IMR-90 (cell line): ENCODE measurements at regions not wholly inside any gene's neighbourhood (a gene's known extent, or its start where the extent isn't known, plus 50 kb on each side); places are given as distances from the start of the nearest gene placed in this dataset.

Experiments used
- ATAC-seq: fragments of 200-7000 bp; cut with Tn5 transposase; 2 replicates; pipeline ENCODE4 v1.9.1; 2020; ENCODE audit warnings: low read depth, mild to moderate bottlenecking, moderate library complexity
- BruUV-seq: library from RNA; stranded (reverse); fragments of 400-500 nt; replicated peaks from 2 replicates; lab custom pipeline; 2021; lab: Mats Ljungman, UMichigan
- CTCF ChIA-PET: fragments of 300-600 bp; formaldehyde crosslinking; extraction: SDS; loops from one replicate; lab custom pipeline; 2021; ENCODE audit warnings: antibody characterized with exemption; lab: Yijun Ruan, JAX
- POLR2A ChIA-PET: fragments of 300-600 bp; sonication (Branson Sonifier 250); formaldehyde crosslinking; loops from one replicate; lab custom pipeline; 2022; ENCODE audit warnings: antibody characterized with exemption; ENCODE audit not compliant: unreplicated experiment; lab: Charles Lee
- DNase-seq: peaks from one replicate; pipeline ENCODE4 v3.0.0; 2013
- H2AFZ ChIP-seq: replicated peaks from 2 replicates; pipeline ENCODE3; 2013; ENCODE audit warnings: low read length, mild to moderate bottlenecking; ENCODE audit not compliant: poor library complexity
- H2AK5ac ChIP-seq: 2 replicates; pipeline ENCODE4 v1.6.1; 2013; ENCODE audit warnings: low read depth, low read length, inconsistent platforms
- H2AK9ac ChIP-seq: replicated peaks from 2 replicates; pipeline ENCODE3; 2013; ENCODE audit warnings: mild to moderate bottlenecking, low read depth, low read length, moderate library complexity; ENCODE audit not compliant: poor library complexity
- H2BK120ac ChIP-seq: 2 replicates; pipeline ENCODE4 v1.6.1; 2013; ENCODE audit warnings: low read depth, low read length, inconsistent platforms
- H2BK15ac ChIP-seq: 3 replicates; pipeline ENCODE4 v1.6.1; 2013; ENCODE audit warnings: low read depth, low read length, inconsistent platforms
- H2BK20ac ChIP-seq: 2 replicates; pipeline ENCODE4 v1.6.1; 2013; ENCODE audit warnings: low read depth, mild to moderate bottlenecking, inconsistent platforms, low read length, moderate library complexity
- H2BK5ac ChIP-seq: 2 replicates; pipeline ENCODE4 v1.6.1; 2013; ENCODE audit warnings: mild to moderate bottlenecking, low read depth, low read length, inconsistent platforms; ENCODE audit not compliant: poor library complexity, severe bottlenecking
- H3K14ac ChIP-seq: replicated peaks from 2 replicates; pipeline ENCODE4 v1.6.1; 2013; ENCODE audit warnings: low read depth, low read length, inconsistent platforms
- H3K18ac ChIP-seq: 2 replicates; pipeline ENCODE4 v1.6.1; 2013; ENCODE audit warnings: low read depth, low read length, control low read depth
- H3K23ac ChIP-seq: 2 replicates; pipeline ENCODE4 v1.6.1; 2013; ENCODE audit warnings: low read depth, low read length, inconsistent platforms
- H3K27ac ChIP-seq: 2 replicates; pipeline ENCODE4 v1.5.1; 2013; ENCODE audit warnings: mild to moderate bottlenecking, control low read depth, low read length; ENCODE audit not compliant: insufficient read depth
- H3K27me3 ChIP-seq: 2 replicates; pipeline ENCODE4 v1.6.1; 2013; ENCODE audit warnings: low read length; ENCODE audit not compliant: control insufficient read depth, insufficient read depth
- H3K36me3 ChIP-seq: 2 replicates; pipeline ENCODE4 v1.6.1; 2013; ENCODE audit warnings: low read length, mixed read lengths; ENCODE audit not compliant: control insufficient read depth, insufficient read depth
- H3K4ac ChIP-seq: 2 replicates; pipeline ENCODE4 v1.6.1; 2013; ENCODE audit warnings: low read depth, low read length, inconsistent platforms
- H3K4me1 ChIP-seq: 2 replicates; pipeline ENCODE4 v1.6.1; 2013; ENCODE audit warnings: low read length, mixed read lengths; ENCODE audit not compliant: control insufficient read depth, insufficient read depth
- H3K4me2 ChIP-seq: 2 replicates; pipeline ENCODE4 v1.6.1; 2013; ENCODE audit warnings: low read depth, mild to moderate bottlenecking, control low read depth, low read length, moderate library complexity
- H3K4me3 ChIP-seq: 2 replicates; pipeline ENCODE4 v1.5.1; 2013; ENCODE audit warnings: low read depth, mild to moderate bottlenecking, control low read depth, low read length, moderate library complexity; ENCODE audit not compliant: insufficient read depth
- H3K56ac ChIP-seq: 2 replicates; pipeline ENCODE4 v1.6.1; 2013; ENCODE audit warnings: low read length, inconsistent platforms; ENCODE audit not compliant: insufficient read depth; ENCODE audit errors: extremely low read depth
- H3K79me1 ChIP-seq, 2 experiments: 2 replicates each; pipeline ENCODE4 v1.6.1; 2013; ENCODE audit warnings: low read length in 2 of 2, inconsistent platforms in 1 of 2, low read depth in 1 of 2
- H3K9ac ChIP-seq: 2 replicates; pipeline ENCODE4 v1.6.1; 2013; ENCODE audit warnings: low read depth, low read length, control low read depth
- H3K9me1 ChIP-seq: 2 replicates; pipeline ENCODE4 v1.6.1; 2013; ENCODE audit warnings: low read length, inconsistent platforms; ENCODE audit not compliant: insufficient read depth
- H3K9me3 ChIP-seq: 2 replicates; pipeline ENCODE4 v1.6.1; 2013; ENCODE audit warnings: low read length; ENCODE audit not compliant: control insufficient read depth, insufficient read depth
- H4K20me1 ChIP-seq: 2 replicates; pipeline ENCODE4 v1.6.1; 2013; ENCODE audit warnings: low read length, inconsistent platforms; ENCODE audit not compliant: insufficient read depth
- H4K5ac ChIP-seq: 2 replicates; pipeline ENCODE4 v1.6.1; 2013; ENCODE audit warnings: mild to moderate bottlenecking, low read depth, low read length, control low read depth
- H4K8ac ChIP-seq, 2 experiments: 2 replicates each; pipeline ENCODE4 v1.6.1; 2013; ENCODE audit warnings: low read depth in 2 of 2, low read length in 2 of 2, control low read depth in 1 of 2, inconsistent platforms in 1 of 2
- H4K91ac ChIP-seq: 2 replicates; pipeline ENCODE4 v1.6.1; 2013; ENCODE audit warnings: low read depth, low read length, inconsistent platforms; ENCODE audit not compliant: insufficient read depth
- RFX5 ChIP-seq: IDR thresholded peaks from 2 replicates; pipeline ENCODE4 v1.8.0; 2012; ENCODE audit warnings: low read depth, mild to moderate bottlenecking, low read length, moderate library complexity
- WGBS, 2 experiments: methylation state at CpG; one replicate each; pipeline versions ENCODE4 v1.1.5 to v1.1.7; 2013; ENCODE audit warnings: missing lambda C conversion rate in 2 of 2; ENCODE audit not compliant: insufficient read length in 1 of 2; ENCODE audit errors: extremely low coverage in 2 of 2; 5-methylcytosine and 5-hydroxymethylcytosine counted together
- dilution Hi-C: fragments of 300-500 bp; cut with HindIII; formaldehyde crosslinking; loops from one replicate; pipeline ENCODE4 v1.14.3; 2018; ENCODE audit warnings: low sequenced_read_pairs; ENCODE audit not compliant: unreplicated experiment
- in situ Hi-C: fragments of 300-500 bp; cut with MboI; formaldehyde crosslinking; loops from 3 replicates; pipeline ENCODE4 v1.14.3; 2019; ENCODE audit warnings: low sequenced_read_pairs, inconsistent platforms, mixed read lengths
- intact Hi-C: fragments of 100-400 bp; cut with micrococcal nuclease; formaldehyde crosslinking; loops from 2 replicates; pipeline ENCODE4 v1.10.0; 2022

DNA sequence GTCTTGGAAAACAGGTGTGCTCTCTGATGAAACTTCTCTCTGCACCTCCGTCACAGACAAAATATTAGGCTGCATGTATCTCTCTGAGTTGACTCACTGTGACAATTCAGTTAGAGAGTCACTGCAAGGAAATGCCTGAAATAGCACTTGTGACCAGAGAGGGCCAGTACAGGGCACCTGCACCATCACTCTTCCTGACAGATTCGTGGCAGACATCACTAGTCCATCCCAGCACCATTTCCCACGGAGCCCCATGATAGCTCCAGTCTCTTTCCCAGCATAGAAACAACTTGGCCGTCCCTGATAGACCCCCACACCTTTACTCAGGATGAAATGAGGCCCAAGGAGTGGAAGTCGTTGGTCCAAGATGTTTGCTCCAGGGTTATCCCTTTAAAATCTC is 73.3 kb upstream of the ISX start:
- no peak for DNase-seq
- dilution Hi-C loops (no loop called here), in situ Hi-C loops (no loop called here), intact Hi-C loops (no loop called here)
- Histone ChIP-seq H3K56ac (no peak overlapping the region), H2AFZ (no peak overlapping the region), H3K9ac (no peak overlapping the region), H3K36me3 (no peaks in the 10 kb centered on the region), H2AK9ac (no peak overlapping the region), H3K4ac (no peak overlapping the region), H3K79me1 (no peaks in the 10 kb centered on the region), H3K27ac (no peak overlapping the region), H3K14ac (no peak overlapping the region), H4K5ac (no peak overlapping the region), H3K18ac (no peak overlapping the region), H2BK15ac (no peak overlapping the region), H3K4me1 (no peaks in the 10 kb centered on the region), H3K27me3 (no peaks in the 10 kb centered on the region), H3K4me2 (no peak overlapping the region), H3K9me3 (peaks cover 22% of the 10 kb centered on the region), H3K9me1 (no peaks in the 10 kb centered on the region), H2BK120ac (no peak overlapping the region), H4K8ac (no peak overlapping the region), H2BK20ac (no peak overlapping the region), H2BK5ac (no peak overlapping the region), H3K23ac (no peak overlapping the region), H4K20me1 (no peaks in the 10 kb centered on the region), H2AK5ac (no peak overlapping the region), H4K91ac (no peak overlapping the region), H3K4me3 (no peak overlapping the region)
- POLR2A ChIA-PET: no interaction called here
- ATAC-seq: no peak
- BruUV-seq: no TSS peak
- WGBS, 2 experiments: no CpG with 5 or more reads among the region's 5 CpGs
- no peak for TF ChIP-seq RFX5
- CTCF ChIA-PET: no interaction called here
